HG02981 (cell line): ENCODE measurements at regions not wholly inside any gene's neighbourhood (a gene's known extent, or its start where the extent isn't known, plus 50 kb on each side); places are given as distances from the start of the nearest gene placed in this dataset.

Experiments
- ATAC-seq: cut with Tn5 transposase; IDR thresholded peaks from one replicate; pipeline ENCODE4 v1.9.1; 2021; ENCODE audit warnings: mild to moderate bottlenecking, moderate library complexity; ENCODE audit not compliant: unreplicated experiment

GRCh38 chr16:6861815-6862477, 470.7 kb upstream of the RBFOX1 start:
- no peak for ATAC-seq

GRCh38 chr16:6861135-6861814, 471.4 kb upstream of the RBFOX1 start:
- no peak for ATAC-seq

- ATAC-seq = no peak
These were observed 475.1 kb upstream of the RBFOX1 start for GRCh38 chr16:6857575-6857974.

GRCh38 chr16:6856578-6856977, 476.1 kb upstream of the RBFOX1 start:
- ATAC-seq = no peak

GRCh38 chr16:6853565-6853964, 479.1 kb upstream of the RBFOX1 start:
- no peak for ATAC-seq

GRCh38 chr16:6852643-6853225, 479.9 kb upstream of the RBFOX1 start:
- ATAC-seq = no peak

- ATAC-seq = no peak
These were observed 486.2 kb upstream of the RBFOX1 start for GRCh38 chr16:6846452-6846851.

- ATAC-seq = no peak
These were observed 491.3 kb upstream of the RBFOX1 start for GRCh38 chr16:6841392-6841791.

- no peak for ATAC-seq
These were observed 494.9 kb upstream of the RBFOX1 start for GRCh38 chr16:6837722-6838121.

GRCh38 chr16:6836766-6837165, 495.9 kb upstream of the RBFOX1 start:
- no peak for ATAC-seq

- ATAC-seq = no peak
These were observed 496.7 kb upstream of the RBFOX1 start for GRCh38 chr16:6835941-6836340.

GRCh38 chr16:6835516-6835915, 497.1 kb upstream of the RBFOX1 start:
- ATAC-seq = no peak

- ATAC-seq = no peak
These were observed 504.0 kb upstream of the RBFOX1 start for GRCh38 chr16:6828690-6829089.

- ATAC-seq = no peak
These were observed 504.7 kb upstream of the RBFOX1 start for GRCh38 chr16:6827931-6828330.

- no peak for ATAC-seq
These were observed 505.4 kb upstream of the RBFOX1 start for GRCh38 chr16:6827267-6827666.

GRCh38 chr16:6822041-6822440, 510.6 kb upstream of the RBFOX1 start:
- ATAC-seq = no peak

GRCh38 chr16:6804461-6804860, 528.2 kb upstream of the RBFOX1 start:
- ATAC-seq = no peak

- no peak for ATAC-seq
These were observed 529.5 kb upstream of the RBFOX1 start for GRCh38 chr16:6803176-6803575.

GRCh38 chr16:6797223-6797622, 535.4 kb upstream of the RBFOX1 start:
- no peak for ATAC-seq

GRCh38 chr16:6777624-6778023, 555.0 kb upstream of the RBFOX1 start:
- ATAC-seq = no peak

- ATAC-seq = no peak
These were observed 556.9 kb upstream of the RBFOX1 start for GRCh38 chr16:6775712-6776111.

- no peak for ATAC-seq
These were observed 560.7 kb upstream of the RBFOX1 start for GRCh38 chr16:6771956-6772355.
